DND-41 (cell line): ENCODE measurements at regions not wholly inside any gene's neighbourhood (a gene's known extent, or its start where the extent isn't known, plus 50 kb on each side); places are given as distances from the start of the nearest gene placed in this dataset.

Source experiments
- EZH2 ChIP-seq: IDR thresholded peaks from 3 replicates; pipeline ENCODE4 v1.6.1; 2012; ENCODE audit warnings: borderline replicate concordance, low read depth, mild to moderate bottlenecking, moderate library complexity, low read length, inconsistent platforms; ENCODE audit not compliant: severe bottlenecking
- TF ChIP-seq, protein P1 (sequence below): IDR thresholded peaks from 2 replicates; pipeline ENCODE4 v1.5.1; 2012; ENCODE audit warnings: borderline replicate concordance, low read length, moderate library complexity, mild to moderate bottlenecking; ENCODE audit not compliant: poor library complexity, severe bottlenecking; ENCODE audit errors: extremely low read depth

DNA sequence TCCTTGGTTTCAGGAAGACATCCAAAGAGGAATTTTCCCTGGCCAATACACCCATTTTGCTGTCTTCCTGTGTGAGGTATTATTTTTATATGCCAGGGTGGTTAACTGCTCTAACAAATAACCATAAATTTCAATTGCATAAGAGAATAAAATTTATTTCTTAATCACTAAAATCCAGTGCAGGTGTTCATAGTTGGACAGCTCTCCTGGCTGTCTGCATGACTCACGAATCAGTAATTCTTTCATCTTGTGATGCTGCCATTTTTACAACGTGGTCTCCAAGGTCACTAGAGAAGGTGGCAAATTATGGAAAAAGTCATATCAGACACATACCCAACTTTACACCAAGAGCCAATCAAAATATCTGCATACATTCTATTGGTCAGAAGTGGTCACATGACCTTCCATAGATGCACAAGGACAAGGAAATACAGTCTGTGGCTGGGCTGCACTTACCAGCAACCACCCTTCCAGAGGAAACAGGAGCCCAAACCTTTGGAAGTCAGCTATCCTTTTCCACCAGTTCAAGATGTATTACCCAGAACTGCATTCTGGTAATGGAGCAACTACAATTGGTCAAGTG, 193.5 kb upstream of the PLEKHG7 start:
- TF ChIP-seq, protein P1, sequence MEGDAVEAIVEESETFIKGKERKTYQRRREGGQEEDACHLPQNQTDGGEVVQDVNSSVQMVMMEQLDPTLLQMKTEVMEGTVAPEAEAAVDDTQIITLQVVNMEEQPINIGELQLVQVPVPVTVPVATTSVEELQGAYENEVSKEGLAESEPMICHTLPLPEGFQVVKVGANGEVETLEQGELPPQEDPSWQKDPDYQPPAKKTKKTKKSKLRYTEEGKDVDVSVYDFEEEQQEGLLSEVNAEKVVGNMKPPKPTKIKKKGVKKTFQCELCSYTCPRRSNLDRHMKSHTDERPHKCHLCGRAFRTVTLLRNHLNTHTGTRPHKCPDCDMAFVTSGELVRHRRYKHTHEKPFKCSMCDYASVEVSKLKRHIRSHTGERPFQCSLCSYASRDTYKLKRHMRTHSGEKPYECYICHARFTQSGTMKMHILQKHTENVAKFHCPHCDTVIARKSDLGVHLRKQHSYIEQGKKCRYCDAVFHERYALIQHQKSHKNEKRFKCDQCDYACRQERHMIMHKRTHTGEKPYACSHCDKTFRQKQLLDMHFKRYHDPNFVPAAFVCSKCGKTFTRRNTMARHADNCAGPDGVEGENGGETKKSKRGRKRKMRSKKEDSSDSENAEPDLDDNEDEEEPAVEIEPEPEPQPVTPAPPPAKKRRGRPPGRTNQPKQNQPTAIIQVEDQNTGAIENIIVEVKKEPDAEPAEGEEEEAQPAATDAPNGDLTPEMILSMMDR: no peak
- TF ChIP-seq EZH2: no peak
